Activated naive CD4-positive, alpha-beta T cell (primary cell): ENCODE measurements at regions not wholly inside any gene's neighbourhood (a gene's known extent, or its start where the extent isn't known, plus 50 kb on each side); places are given as distances from the start of the nearest gene placed in this dataset.
"Not testable (repeated sequence)": the region's sequence is repeated elsewhere in the genome, so short reads cannot be mapped to it uniquely, and the experiment has no call there.

Experiments used
- DNase-seq, 4 experiments: peaks; one replicate each; lab custom pipeline; 2025; lab: John Stamatoyannopoulos, UW

DNA sequence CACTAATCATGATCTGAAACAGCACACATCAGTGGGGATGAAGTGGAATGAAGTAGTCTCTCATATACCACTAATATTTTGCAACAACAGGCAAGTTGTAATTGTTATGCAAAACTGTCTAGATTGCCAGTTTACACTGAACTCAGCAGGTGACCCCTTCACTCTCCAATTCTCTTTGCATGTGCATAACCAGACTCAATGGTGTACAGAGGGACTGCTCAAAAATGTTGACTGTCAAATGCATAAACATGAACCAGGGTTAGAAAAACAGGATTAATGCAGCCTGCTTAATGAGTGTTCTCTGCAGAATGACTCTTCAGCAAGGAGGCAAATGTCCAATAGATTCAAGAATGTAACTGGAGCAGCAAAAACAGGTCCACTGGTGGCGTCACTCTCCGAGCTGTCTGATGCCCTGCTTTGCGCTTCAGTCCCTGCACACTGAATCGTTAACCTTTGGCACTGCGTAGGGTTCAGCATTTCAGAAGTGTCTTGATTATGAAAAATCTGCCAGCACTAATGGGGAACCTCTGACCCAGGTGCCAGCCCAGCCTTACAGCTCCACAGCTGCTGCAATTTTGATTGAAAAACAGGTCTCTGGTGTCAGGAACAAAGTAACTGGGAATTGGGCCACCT, 209.3 kb downstream of the TDRD15 start:
- DNase-seq = no peak

GRCh38 chr2:21333684-21334083, 209.9 kb downstream of the TDRD15 start:
- DNase-seq = no peak

DNA sequence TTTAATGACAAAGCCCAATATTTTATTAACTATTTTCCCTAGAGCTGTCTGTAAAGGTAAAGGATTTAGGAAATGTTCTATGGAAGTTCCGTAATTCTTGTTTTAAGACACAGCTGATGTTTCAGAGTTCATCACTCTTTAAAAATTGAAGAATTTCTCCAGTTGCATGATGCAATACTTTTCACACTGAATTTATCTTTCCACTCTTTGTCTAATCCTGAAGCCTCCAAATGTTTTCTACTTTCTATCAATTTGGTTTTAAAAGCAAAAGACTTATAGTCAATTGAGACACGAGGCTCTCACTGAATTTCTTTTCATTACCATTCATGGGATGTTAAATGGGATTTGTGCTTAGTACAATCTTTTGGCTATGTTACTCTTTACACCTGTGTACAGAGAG, 223.2 kb downstream of the TDRD15 start:
- DNase-seq = no peak

- no peak for DNase-seq
Observed at GRCh38 chr2:21353879-21354679, 230.3 kb downstream of the TDRD15 start.

- DNase-seq = no peak
Observed at GRCh38 chr2:21356086-21356856, 232.5 kb downstream of the TDRD15 start.

DNA sequence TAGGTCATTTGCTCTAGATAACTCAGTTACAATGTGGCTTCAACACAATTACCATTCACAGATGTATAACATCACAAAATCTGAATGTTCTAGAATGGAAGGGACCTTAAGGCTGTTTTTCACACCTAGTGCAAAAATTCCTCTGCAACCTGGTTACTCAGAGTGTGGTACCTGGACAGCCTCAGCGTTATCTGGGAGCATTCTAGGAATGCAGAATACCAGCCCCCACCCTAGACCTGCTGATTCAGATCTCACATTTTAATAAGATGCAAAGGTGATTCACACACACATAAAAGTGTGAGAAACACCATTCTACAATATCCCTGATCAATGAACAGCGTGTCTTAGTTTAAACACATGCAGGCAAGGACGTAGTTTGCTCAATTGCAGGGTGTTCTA, 233.1 kb downstream of the TDRD15 start:
- DNase-seq = no peak

DNA sequence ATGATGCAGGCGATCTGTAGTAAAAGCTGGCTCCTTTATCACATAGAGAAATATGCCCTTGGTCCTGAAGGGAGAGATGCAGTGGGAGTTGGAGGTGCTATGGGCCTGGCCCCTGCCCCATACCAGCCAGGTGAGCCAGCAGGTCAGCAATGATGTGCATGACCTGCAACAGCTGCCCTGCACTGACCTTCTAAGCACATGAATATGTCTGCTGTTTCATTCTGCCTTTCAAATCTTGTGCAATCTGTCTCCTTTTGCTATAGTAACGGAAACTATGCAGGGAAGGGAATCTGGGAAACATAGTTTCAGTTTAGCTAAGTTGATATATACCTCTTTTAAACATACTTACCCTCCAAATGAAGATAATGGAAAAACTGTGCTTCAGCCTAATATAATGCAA, 235.2 kb downstream of the TDRD15 start:
- DNase-seq = no peak

GRCh38 chr2:21361384-21361783, 237.6 kb downstream of the TDRD15 start:
- DNase-seq = no peak

DNA sequence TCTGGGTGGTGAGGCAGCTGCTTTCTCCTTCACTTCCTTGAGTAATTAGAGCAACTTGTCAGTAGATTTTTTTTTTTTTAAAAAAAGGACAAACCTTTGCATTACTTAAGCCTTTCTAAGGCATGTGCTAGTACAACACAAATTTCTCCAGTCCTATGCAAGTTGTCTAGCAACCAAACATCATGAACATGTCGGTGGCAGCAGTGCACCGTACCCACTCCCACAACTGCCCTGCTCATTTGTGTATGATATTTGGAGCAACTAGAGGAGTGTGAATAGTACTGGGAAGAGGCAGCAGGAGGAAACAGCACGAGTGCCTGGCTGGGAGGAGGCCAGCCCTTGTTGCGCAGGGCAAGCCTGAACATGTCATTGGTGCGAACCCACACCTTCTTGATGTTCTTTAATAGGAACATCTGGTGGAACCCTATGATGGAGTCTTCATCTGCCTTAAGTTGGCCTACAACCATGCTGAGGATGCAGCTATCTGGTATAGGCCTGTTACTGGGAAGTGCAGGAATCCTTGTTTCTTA, 238.3 kb downstream of the TDRD15 start:
- DNase-seq = no peak

DNA sequence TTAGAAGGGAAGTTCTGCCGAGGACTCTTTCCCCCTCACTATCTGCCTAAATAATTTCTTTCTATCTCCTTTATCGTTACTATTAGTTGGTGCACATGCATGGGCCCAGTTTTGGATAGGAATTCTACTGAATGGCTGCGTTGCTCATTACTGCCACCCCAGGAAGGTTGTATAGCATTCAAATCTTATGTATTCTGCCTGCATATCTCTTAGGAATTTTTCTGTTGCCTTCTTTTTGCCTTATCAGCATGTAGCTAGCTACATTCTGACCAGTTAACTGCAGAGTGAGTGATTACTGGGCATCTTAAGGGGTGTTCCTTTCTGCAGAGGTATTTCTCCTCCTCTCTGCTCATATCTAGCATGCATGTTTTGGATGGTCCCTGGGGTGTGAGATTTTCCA, 239.6 kb downstream of the TDRD15 start:
- no peak for DNase-seq

DNA sequence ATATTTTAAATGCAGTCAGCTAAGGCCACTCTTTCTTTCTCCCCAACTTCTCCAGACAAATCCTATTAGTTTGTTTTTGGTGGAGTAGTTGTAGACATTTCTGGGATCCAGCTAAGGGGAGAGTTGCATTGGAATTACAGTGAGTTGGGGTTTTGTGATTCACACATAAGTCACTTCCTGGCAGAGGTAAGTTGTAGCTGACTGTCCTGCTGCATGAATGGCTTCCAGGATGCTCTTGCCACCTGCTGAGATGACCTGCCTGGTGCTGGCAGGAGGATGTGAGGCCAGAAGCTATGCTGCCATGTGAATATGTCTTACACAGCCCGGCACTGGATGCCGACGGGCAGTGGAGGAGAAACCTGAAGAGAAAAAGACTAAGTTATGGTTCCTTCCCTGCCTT, 243.7 kb downstream of the TDRD15 start:
- DNase-seq = no peak

- no peak for DNase-seq
Observed at GRCh38 chr2:21369787-21370186, 246.0 kb downstream of the TDRD15 start.

DNA sequence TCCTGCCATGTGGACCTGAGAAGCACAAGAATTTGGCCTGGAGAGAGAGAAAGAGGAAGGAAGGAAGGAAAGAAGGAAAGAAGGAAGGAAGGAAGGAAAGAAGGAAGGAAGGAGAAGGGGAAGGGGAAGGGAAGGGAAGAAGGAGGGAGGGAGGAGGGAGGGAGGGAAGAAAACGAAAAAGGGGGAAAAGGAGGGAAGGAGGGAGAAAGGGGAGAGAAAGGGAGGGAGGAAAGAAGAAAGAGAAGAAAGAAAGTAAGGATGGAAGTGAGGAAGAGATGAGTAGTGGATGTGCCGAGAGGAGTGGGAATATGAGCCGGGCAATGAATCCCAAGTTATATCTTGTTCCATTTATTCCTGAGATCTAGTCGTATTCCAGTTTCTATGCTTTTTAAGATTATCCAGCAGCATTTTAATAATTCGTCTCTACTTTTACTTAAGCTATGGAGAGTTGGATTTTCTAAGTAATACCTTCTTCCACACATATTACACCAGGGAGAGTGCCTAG, 247.8 kb downstream of the TDRD15 start:
- DNase-seq = no peak

DNA sequence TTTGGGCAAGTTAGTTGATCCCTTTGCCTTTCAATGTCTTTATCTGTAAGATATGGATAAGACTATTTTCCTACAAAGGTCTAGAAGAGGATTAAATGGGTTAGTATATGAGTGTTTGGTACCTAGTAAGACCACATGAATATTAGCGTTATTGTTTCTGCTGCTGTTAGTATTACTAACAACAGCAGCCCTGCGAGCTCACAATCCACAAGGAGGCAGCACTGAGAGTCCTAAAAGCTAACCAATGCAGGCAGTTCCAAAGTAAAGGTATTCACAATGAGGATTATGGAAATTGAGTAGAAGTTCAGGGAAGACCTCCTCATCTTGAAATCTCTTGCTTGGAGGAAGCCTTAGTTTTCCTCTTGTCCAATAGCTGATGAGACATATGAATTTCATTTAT, 248.9 kb downstream of the TDRD15 start:
- DNase-seq = no peak

DNA sequence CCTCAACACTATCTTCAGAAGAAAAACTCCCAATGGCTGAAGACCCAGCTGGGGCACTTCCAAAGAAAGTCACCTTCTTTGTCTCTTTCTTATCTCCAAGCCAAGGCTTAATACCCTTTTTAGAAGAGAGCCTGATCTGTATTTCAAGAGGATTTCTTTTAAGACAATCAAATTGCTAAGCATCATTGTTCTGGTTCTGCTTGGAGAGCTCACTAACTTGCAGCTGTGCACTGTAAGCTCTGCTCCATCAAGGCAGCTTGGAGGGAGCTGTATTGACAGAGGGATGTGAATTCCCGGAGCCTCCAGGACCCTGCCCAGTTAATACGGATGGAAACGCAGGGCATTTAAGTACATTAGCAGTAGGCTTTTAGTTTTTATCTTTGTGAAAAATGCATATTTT, 253.1 kb downstream of the TDRD15 start:
- no peak for DNase-seq

DNA sequence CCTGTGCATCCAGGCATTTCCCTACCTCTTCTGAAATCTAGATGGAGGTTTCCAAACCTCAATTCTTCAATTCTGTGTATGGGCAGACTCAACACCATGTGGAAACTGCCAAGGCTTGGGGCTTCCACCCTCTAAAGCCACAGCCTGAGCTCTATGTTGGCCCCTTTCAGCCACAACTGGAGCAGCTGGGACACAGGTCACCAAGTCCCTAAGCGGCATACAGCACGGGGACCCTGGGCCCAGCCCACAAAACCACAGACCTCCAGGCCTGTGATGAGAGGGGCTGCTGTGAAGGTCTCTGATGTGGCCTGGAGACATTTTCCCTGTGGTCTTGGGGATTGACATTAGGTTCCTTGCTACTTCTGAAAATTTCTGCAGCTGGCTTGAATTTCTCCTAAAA, 255.4 kb downstream of the TDRD15 start:
- DNase-seq = no peak

- not testable (repeated sequence) for DNase-seq
Observed at GRCh38 chr2:21379668-21380067, 255.9 kb downstream of the TDRD15 start.

- DNase-seq = no peak
Observed at GRCh38 chr2:21381421-21381820, 257.7 kb downstream of the TDRD15 start.

DNA sequence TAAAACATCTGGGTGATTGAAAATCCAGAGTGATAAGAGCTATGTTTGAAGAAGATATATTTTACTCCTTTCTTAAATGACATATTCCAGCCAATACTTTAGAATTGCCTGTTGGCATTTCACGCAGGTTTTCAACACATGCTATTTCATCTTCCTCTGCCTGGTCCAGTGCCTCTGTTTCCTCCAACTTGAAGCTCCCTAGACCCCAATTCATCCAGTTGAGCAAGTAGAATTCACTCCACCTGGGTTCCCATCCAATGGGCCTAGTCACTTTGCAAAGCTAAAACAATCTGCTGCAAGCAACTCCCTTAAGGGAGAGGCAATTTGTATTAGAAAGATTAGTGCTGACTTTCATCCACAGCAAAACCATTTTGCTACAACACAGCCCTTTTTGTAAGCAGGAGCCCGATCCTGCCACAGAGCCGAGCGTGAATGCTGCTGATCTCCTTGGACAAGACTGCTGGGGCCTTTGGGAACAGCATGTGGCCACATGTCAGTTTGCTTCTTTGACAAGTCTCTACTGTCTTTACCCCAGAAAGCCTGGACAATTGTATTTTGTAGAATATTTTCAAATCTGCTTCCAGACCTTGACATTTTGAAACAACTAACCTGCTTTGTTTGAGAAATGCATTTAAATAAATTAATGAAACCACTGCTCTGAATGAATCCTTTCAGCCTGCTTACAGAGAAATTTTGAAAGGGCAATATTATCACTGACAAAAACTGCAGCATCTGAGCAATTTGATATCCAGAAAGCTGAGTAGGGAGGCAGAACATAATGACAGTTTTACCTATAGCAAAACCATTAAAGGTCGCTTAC, 259.1 kb downstream of the TDRD15 start:
- DNase-seq = no peak

GRCh38 chr2:21386666-21387065, 262.9 kb downstream of the TDRD15 start:
- DNase-seq = no peak

GRCh38 chr2:21392649-21393048, 268.9 kb downstream of the TDRD15 start:
- DNase-seq = no peak

- no peak for DNase-seq
Observed at GRCh38 chr2:21393173-21393572, 269.4 kb downstream of the TDRD15 start.
